ENCODE measurements at regions not wholly inside any gene's neighbourhood (a gene's known extent, or its start where the extent isn't known, plus 50 kb on each side); places are given as distances from the start of the nearest gene placed in this dataset.

- H3K18ac ChIP-seq (ENCODE audit: low read depth, low read length) = no peak overlapping the region
- WGBS, 2 experiments (ENCODE audit: extremely low coverage in 2 of 2, insufficient read length in 1 of 2) = no CpG with 5 or more reads among the region's 2 CpGs
- intact Hi-C loops (cut with micrococcal nuclease) = loop anchor here (10.0 kb wide), 1 partner anchor 1822 kb away; no protein-coding TSS in a partner anchor
- H3K4me1 ChIP-seq (ENCODE audit: control insufficient read depth, insufficient read depth, low read length) = 0 out of 2 replicates have a peak, but pooled peaks cover under 1% of the 10 kb centered on the region
- no peak overlapping the region for H2BK20ac ChIP-seq (ENCODE audit: low read depth, low read length)
- ChIA-PET CTCF (no interaction called here), POLR2A (ENCODE audit: unreplicated experiment) (no interaction called here)
- no peaks in the 10 kb centered on the region for H3K9me3 ChIP-seq (ENCODE audit: control insufficient read depth, insufficient read depth, low read length)
- no peak overlapping the region for H3K4ac ChIP-seq (ENCODE audit: low read depth, low read length)
- no peak overlapping the region for H3K56ac ChIP-seq (ENCODE audit: extremely low read depth, insufficient read depth, low read length)
- H2AK9ac ChIP-seq (replicated peaks; ENCODE audit: low read depth, low read length, poor library complexity) = no peak overlapping the region
- H3K4me3 ChIP-seq (ENCODE audit: insufficient read depth, low read depth, low read length) = no peak overlapping the region
- no peak overlapping the region for H2AK5ac ChIP-seq (ENCODE audit: low read depth, low read length)
- DNase-seq = no peak
- no peak overlapping the region for H3K23ac ChIP-seq (ENCODE audit: low read depth, low read length)
- H2BK5ac ChIP-seq (ENCODE audit: low read depth, low read length, poor library complexity, severe bottlenecking) = no peak overlapping the region
- TF ChIP-seq NFE2L2 (IDR thresholded peaks at IDR 0.05; ENCODE audit: low read depth, low read length) (no peak), FOS (IDR thresholded peaks at IDR 0.05; ENCODE audit: low read depth, low read length) (no peak), MXI1 (IDR thresholded peaks at IDR 0.05; ENCODE audit: borderline replicate concordance, low read depth, low read length) (no peak), CHD1 (IDR thresholded peaks at IDR 0.05; ENCODE audit: low read depth, low read length) (no peak), MAZ (IDR thresholded peaks at IDR 0.05; ENCODE audit: borderline replicate concordance, low read depth, low read length) (no peak), RCOR1 (IDR thresholded peaks at IDR 0.05; ENCODE audit: insufficient replicate concordance, low read length) (no peak), SMC3 (IDR thresholded peaks at IDR 0.05; ENCODE audit: low read depth, low read length) (no peak), USF2 (IDR thresholded peaks at IDR 0.05; ENCODE audit: low read depth, low read length) (no peak), CEBPB (IDR thresholded peaks at IDR 0.05; ENCODE audit: low read depth, low read length) (no peak), RFX5 (IDR thresholded peaks at IDR 0.05; ENCODE audit: low read depth, low read length) (no peak), CTCF (conservative IDR thresholded peaks at IDR 0.05; ENCODE audit: low read depth, low read length) (no peak), BHLHE40 (IDR thresholded peaks at IDR 0.05; ENCODE audit: low read depth, low read length) (no peak), ELK1 (IDR thresholded peaks at IDR 0.05; ENCODE audit: borderline replicate concordance, low read depth, low read length) (no peak), MAFK (IDR thresholded peaks at IDR 0.05; ENCODE audit: low read depth, low read length) (no peak), RAD21 (IDR thresholded peaks at IDR 0.05; ENCODE audit: low read length) (no peak), POLR2A (IDR thresholded peaks at IDR 0.05; ENCODE audit: low read depth, low read length) (no peak)
- no peaks in the 10 kb centered on the region for H4K20me1 ChIP-seq (ENCODE audit: insufficient read depth, low read length)
- H2AFZ ChIP-seq (replicated peaks; ENCODE audit: low read length, poor library complexity) = no peak overlapping the region
- no peak overlapping the region for H4K91ac ChIP-seq (ENCODE audit: insufficient read depth, low read depth, low read length)
- dilution Hi-C loops (cut with HindIII; ENCODE audit: low sequenced_read_pairs, unreplicated experiment) = no loop called here
- H2BK15ac ChIP-seq (ENCODE audit: low read depth, low read length) = no peak overlapping the region; the same call in 2 of the 3 replicates
- no peak overlapping the region for H4K5ac ChIP-seq (ENCODE audit: low read depth, low read length)
- BruUV-seq (replicated peaks) = no TSS peak
- H3K79me1 ChIP-seq (ENCODE audit: low read depth in 1 of 2, low read length in 2 of 2) = no peaks in the 10 kb centered on the region
- H3K27ac ChIP-seq (ENCODE audit: insufficient read depth, low read length) = no peak overlapping the region
- H2BK120ac ChIP-seq (ENCODE audit: low read depth, low read length) = no peak overlapping the region
- no peak overlapping the region for H3K9ac ChIP-seq (ENCODE audit: low read depth, low read length)
- H3K36me3 ChIP-seq (ENCODE audit: control insufficient read depth, insufficient read depth, low read length) = no peaks in the 10 kb centered on the region
- ATAC-seq (ENCODE audit: low read depth) = no peak
- in situ Hi-C loops (cut with MboI; ENCODE audit: low sequenced_read_pairs) = no loop called here
- no peaks in the 10 kb centered on the region for H3K27me3 ChIP-seq (ENCODE audit: control insufficient read depth, insufficient read depth, low read length)
- H3K4me2 ChIP-seq (ENCODE audit: low read depth, low read length) = no peak overlapping the region
- H3K9me1 ChIP-seq (ENCODE audit: insufficient read depth, low read length) = no peaks in the 10 kb centered on the region
- H3K14ac ChIP-seq (replicated peaks; ENCODE audit: low read depth, low read length) = no peak overlapping the region
- no peak overlapping the region for H4K8ac ChIP-seq (ENCODE audit: low read depth in 2 of 2, low read length in 2 of 2)
Observed at GRCh38 chr10:10332786-10333185, 684.9 kb upstream of the CELF2 start.

Measured in IMR-90 (cell line).